Spleen (tissue), 11 donors: ENCODE measurements at regions not wholly inside any gene's neighbourhood (a gene's known extent, or its start where the extent isn't known, plus 50 kb on each side); places are given as distances from the start of the nearest gene placed in this dataset.
"Not testable (repeated sequence)": the region's sequence is repeated elsewhere in the genome, so short reads cannot be mapped to it uniquely, and the experiment has no call there.

Source experiments
- DNase-seq: peaks from one replicate; pipeline ENCODE4 v3.0.0-alpha.2; 2020
- H3K27ac ChIP-seq, 8 donors: fragments of 200-600 bp; sonication (generic) in 7 of 8; 1 replicate in 4 of 8; 2 replicates in 4 of 8; pipeline versions ENCODE4 v1.5.0 to v1.8.0; 2016 to 2021; ENCODE audit warnings: inconsistent platforms in 4 of 8, mild to moderate bottlenecking in 4 of 8, moderate library complexity in 1 of 8
- H3K27me3 ChIP-seq, 7 donors: fragments of 200-600 bp; sonication (generic) in 6 of 7; replicated peaks in 1 of 7; 1 replicate in 4 of 7; 2 replicates in 3 of 7; pipeline versions ENCODE4 v1.5.0 to v1.8.0; 2016 to 2021; ENCODE audit warnings: inconsistent platforms in 3 of 7, mild to moderate bottlenecking in 1 of 7
- H3K36me3 ChIP-seq, 6 donors: fragments of 200-600 bp; sonication (generic) in 5 of 6; 1 replicate in 4 of 6; 2 replicates in 2 of 6; pipeline versions ENCODE4 v1.5.0 to v1.8.0; 2016 to 2021; ENCODE audit warnings: inconsistent platforms in 2 of 6
- H3K4me1 ChIP-seq, 6 donors: fragments of 200-600 bp; sonication (generic) in 5 of 6; 1 replicate in 3 of 6; 2 replicates in 3 of 6; pipeline versions ENCODE4 v1.5.0 to v1.8.0; 2016 to 2021; ENCODE audit warnings: inconsistent platforms in 3 of 6
- H3K4me3 ChIP-seq, 8 donors: fragments of 200-600 bp; sonication (generic) in 7 of 8; 1 replicate in 4 of 8; 2 replicates in 4 of 8; pipeline versions ENCODE4 v1.5.0 to v1.8.0; 2016 to 2021; ENCODE audit warnings: inconsistent platforms in 4 of 8, mild to moderate bottlenecking in 4 of 8, moderate library complexity in 2 of 8
- H3K9me3 ChIP-seq, 8 donors: fragments of 200-600 bp; sonication (generic) in 7 of 8; 1 replicate in 4 of 8; 2 replicates in 4 of 8; pipeline versions ENCODE4 v1.5.0 to v1.8.0; 2016 to 2021; ENCODE audit warnings: inconsistent platforms in 4 of 8
- CTCF ChIP-seq, 11 experiments: fragments of 200-600 bp in 7 of 11; fragments of 450-650 bp in 4 of 11; sonication (generic) in 4 of 11; IDR thresholded peaks in 8 of 11; conservative IDR thresholded peaks in 3 of 11; 1 replicate in 7 of 11; 2 replicates in 4 of 11; pipeline versions ENCODE4 v1.4.0 to v1.8.0; 2016 to 2021; ENCODE audit warnings: antibody characterized with exemption in 11 of 11, inconsistent platforms in 4 of 11, mild to moderate bottlenecking in 1 of 11
- POLR2A ChIP-seq, 3 donors: fragments of 450-650 bp; IDR thresholded peaks; one replicate each; pipeline ENCODE4 v1.5.1; 2017; ENCODE audit warnings: antibody characterized with exemption in 3 of 3, mild to moderate bottlenecking in 1 of 3
- POLR2AphosphoS5 ChIP-seq, 3 donors: sonication (generic); formaldehyde crosslinking; IDR thresholded peaks; one replicate each; pipeline ENCODE4 v1.5.1; 2017; ENCODE audit warnings: antibody characterized with exemption in 3 of 3
- WGBS, 5 donors: extraction: QIAGEN DNeasy Blood & Tissue Kit in 3 of 5; methylation state at CpG; one replicate each; pipeline versions ENCODE4 v1.1.5 to v1.1.7; 2013 to 2018; 5-methylcytosine and 5-hydroxymethylcytosine counted together
- intact Hi-C: fragments of 100-400 bp; cut with DNase I; formaldehyde crosslinking; loops from one replicate; pipeline ENCODE4 v1.15.0; 2023; ENCODE audit warnings: low total_unique reads
- donor health status: healthy with polysubstance abuse.
- donor health status: DM: no; HTN: no; CAD: no; lungs with moderate emphysema.
- donor health status: DM: no; HTN: no; CAD: no.
- donor health status: Bipolar disorder and iron deficiency.
- donor health status: healthy.
- donor health status: DM: no; HTN: no; CAD: no.
- donor health status: DM: yes; HTN: yes; CAD: no.

- Histone ChIP-seq H3K27me3 (no peaks in the 10 kb centered on the region), H3K27ac (no peak overlapping the region), H3K36me3 (no peaks in the 10 kb centered on the region), H3K4me1 (no peaks in the 10 kb centered on the region), H3K4me3 (no peak overlapping the region), H3K9me3 (no peaks in the 10 kb centered on the region)
- no peak for DNase-seq
- intact Hi-C loops: no loop called here
- no peak for TF ChIP-seq POLR2A (IDR thresholded peaks at IDR 0.05)
- no peak for TF ChIP-seq POLR2AphosphoS5 (IDR thresholded peaks at IDR 0.05)
- no peak for TF ChIP-seq CTCF (IDR thresholded peaks at IDR 0.05 in 8 of 11, conservative IDR thresholded peaks at IDR 0.05 in 3 of 11)
- WGBS, 5 donors: 83 to 90% (median 84%) methylated on average over 6 of the region's 6 CpGs
Observed at GRCh38 chr2:187686416-187687024, 132.3 kb upstream of the TFPI start.

GRCh38 chr2:187687585-187687984, 133.3 kb upstream of the TFPI start:
- intact Hi-C loops: no loop called here
- Histone ChIP-seq H3K4me3 (no peak overlapping the region), H3K27me3 (no peaks in the 10 kb centered on the region), H3K27ac (no peak overlapping the region), H3K36me3 (no peaks in the 10 kb centered on the region), H3K4me1 (no peaks in the 10 kb centered on the region), H3K9me3 (no peaks in the 10 kb centered on the region)
- WGBS, 5 donors: 69 to 83% (median 72%) methylated on average over 2 of the region's 2 CpGs
- no peak for DNase-seq
- no peak for TF ChIP-seq CTCF (IDR thresholded peaks at IDR 0.05 in 8 of 11, conservative IDR thresholded peaks at IDR 0.05 in 3 of 11)
- no peak for TF ChIP-seq POLR2A (IDR thresholded peaks at IDR 0.05)

- no peak overlapping the region for H3K4me3 ChIP-seq
- no peaks in the 10 kb centered on the region for H3K36me3 ChIP-seq
- TF ChIP-seq CTCF (IDR thresholded peaks at IDR 0.05 in 8 of 11, conservative IDR thresholded peaks at IDR 0.05 in 3 of 11) (no peak), POLR2AphosphoS5 (IDR thresholded peaks at IDR 0.05) (no peak), POLR2A (IDR thresholded peaks at IDR 0.05) (no peak)
- DNase-seq: no peak
- H3K27ac ChIP-seq: no peak overlapping the region
- no peaks in the 10 kb centered on the region for H3K27me3 ChIP-seq
- intact Hi-C loops: no loop called here
- no peaks in the 10 kb centered on the region for H3K4me1 ChIP-seq
- H3K9me3 ChIP-seq: no peaks in the 10 kb centered on the region
Observed at GRCh38 chr2:187689372-187689771, 135.1 kb upstream of the TFPI start.

GRCh38 chr2:187693923-187694322, 139.7 kb upstream of the TFPI start:
- peaks cover 0 to 4% (median 0%) of the 10 kb centered on the region in 8 donors for H3K9me3 ChIP-seq
- H3K27ac ChIP-seq: no peak overlapping the region
- no peak overlapping the region for H3K4me3 ChIP-seq
- no peaks in the 10 kb centered on the region for H3K27me3 ChIP-seq
- no peak for DNase-seq
- intact Hi-C loops: no loop called here
- H3K4me1 ChIP-seq: no peaks in the 10 kb centered on the region
- H3K36me3 ChIP-seq: no peaks in the 10 kb centered on the region
- 82 to 93% (median 84%) methylated on average over 3 of the region's 3 CpGs for WGBS, 5 donors
- no peak for TF ChIP-seq CTCF (IDR thresholded peaks at IDR 0.05 in 8 of 11, conservative IDR thresholded peaks at IDR 0.05 in 3 of 11)
- no peak for TF ChIP-seq POLR2A (IDR thresholded peaks at IDR 0.05)
- no peak for TF ChIP-seq POLR2AphosphoS5 (IDR thresholded peaks at IDR 0.05)

GRCh38 chr2:187696644-187697043, 142.4 kb upstream of the TFPI start:
- H3K9me3 ChIP-seq, H3K27ac ChIP-seq, H3K4me3 ChIP-seq, H3K27me3 ChIP-seq, intact Hi-C loops, H3K4me1 ChIP-seq, H3K36me3 ChIP-seq, DNase-seq: not testable (repeated sequence)
- 86 to 92% (median 90%) methylated on average over 7 of the region's 7 CpGs for WGBS, 5 donors
